Pulmonary artery endothelial cell (primary cell): ENCODE measurements at regions not wholly inside any gene's neighbourhood (a gene's known extent, or its start where the extent isn't known, plus 50 kb on each side); places are given as distances from the start of the nearest gene placed in this dataset.

Experiments used
- DNase-seq: peaks from one replicate; pipeline ENCODE4 v3.0.0-alpha.2; 2011; ENCODE audit warnings: low read depth, low spot score

DNA sequence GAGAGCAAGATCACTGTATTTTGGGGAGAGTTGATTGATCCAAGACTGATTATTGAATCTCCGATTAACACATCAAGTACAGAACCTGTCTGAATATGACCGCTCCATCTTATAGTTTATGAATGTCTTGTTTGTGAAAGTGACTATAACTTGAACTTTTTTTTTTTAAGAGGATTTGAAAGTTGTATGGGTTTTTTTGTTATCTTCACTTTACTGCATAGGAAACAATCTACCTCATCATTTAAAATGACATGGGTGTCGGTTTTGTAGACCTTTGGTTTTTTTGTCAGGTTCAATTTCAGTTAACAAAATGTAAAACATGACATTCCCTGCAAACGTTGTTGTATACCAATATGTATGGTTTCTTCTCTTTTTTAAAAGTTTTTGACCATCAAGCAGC, 103.0 kb upstream of the NUDT6 start:
- DNase-seq: no peak

DNA sequence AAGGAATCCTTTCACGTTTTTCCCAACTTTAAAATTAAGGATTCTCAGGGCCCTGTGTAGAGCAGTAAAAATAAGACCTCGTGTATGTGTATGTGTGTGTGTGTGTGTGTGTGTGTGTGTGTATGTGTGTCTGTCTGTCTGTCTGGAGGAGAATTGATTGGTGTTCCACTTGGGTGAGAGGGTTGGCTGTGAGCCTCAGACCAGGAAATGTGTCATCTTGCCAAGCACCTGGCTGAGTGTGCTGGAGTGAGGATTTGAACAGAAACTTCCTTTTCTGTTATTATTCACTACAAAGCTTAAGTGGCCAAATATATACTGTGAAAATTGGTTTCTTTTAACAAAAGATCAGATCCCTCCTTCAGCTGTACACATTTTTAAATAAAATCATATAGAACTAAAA, 103.6 kb upstream of the NUDT6 start:
- DNase-seq: peak; percentile 63

DNA sequence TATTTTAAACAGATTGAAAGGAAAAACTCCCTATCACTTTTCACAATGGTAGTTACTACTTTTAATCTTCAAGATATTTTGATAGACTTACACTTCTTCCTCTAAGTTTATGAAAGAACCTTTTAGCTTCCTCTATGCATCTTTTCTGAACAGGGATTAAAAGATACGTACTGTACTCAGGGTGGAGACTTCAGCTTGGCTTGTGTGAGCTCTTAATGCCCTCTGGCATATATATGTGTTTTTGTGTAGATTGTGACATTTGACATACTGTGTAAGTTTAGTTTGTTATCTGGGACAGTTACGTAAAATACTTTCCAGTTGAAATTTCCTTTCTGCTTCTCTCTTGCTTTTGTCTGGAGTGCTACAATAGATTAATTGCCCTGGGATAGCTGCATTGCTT, 109.3 kb upstream of the NUDT6 start:
- DNase-seq: no peak

DNA sequence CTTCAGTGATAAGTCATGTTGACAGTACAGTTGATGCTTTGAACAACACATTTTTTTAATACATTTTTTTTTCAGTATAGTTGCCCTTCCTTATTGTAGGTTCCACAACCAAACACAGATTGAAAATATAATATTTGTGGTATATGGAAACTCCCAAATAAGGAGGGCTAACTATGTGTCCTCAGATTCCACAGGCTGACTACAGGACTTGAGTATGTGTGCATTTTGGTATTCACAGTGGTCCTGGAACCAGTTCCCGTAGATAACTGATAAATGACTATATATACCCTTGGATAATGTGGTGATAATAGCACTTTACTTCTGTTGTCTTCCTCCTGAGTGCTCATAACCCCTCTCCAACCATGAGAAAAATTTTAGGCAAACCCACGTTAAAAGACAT, 111.6 kb upstream of the NUDT6 start:
- no peak for DNase-seq

DNA sequence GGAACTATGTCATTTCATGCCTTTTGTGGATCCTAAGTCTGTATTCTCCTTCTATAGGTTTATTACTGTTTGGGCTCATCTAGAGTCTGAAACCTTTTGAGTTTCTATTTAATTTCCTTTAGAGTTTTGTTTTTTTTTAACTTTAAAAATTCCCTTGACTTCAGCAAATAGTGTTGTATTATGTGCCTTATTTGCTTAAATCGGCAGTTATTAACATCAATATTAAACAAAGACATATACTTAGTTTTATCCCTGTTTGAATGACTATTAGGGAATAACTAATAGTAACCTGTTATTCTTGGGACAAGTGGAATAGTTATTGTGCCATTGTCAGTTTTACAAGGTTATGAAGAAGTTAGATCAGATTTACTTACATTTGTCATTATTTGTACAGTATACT, 112.8 kb upstream of the NUDT6 start:
- DNase-seq: no peak

DNA sequence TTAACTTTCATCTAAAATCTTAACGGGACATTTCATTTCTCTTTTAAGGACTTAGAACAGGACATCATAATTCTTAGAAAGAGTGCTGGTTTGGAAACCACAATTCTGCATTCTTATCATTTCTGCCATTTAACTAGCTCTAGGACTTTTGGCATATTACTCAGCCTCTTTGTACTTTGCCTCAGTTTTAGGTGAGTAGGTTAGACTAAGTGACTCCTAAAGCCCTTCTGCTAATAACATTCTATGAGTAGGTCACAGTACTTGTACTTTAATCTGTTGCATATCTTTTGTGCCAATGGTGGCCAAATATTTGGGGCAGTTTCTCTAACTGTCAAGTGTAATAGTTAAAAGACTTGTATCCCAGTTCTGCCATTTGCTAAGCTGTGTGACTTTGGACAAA, 115.4 kb upstream of the NUDT6 start:
- DNase-seq: no peak

DNA sequence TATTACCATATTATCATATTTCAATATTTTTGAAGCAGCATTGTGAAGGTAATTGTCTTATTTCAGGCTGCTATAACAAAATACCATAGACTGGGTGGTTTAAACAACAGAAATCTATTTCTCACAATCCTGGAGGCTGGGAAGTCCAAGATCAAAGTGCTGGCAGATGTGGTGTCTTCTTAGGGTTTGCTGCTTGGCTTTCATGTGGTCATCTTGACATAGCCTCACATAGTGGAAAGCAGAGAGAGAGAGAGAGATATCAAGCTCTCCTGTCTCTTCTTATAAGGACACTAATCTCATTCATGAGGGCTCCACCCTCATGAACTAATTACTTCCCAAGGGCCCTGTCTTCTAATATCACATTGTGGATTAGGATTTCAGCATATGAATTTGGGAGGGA, 119.7 kb upstream of the NUDT6 start:
- DNase-seq: no peak

DNA sequence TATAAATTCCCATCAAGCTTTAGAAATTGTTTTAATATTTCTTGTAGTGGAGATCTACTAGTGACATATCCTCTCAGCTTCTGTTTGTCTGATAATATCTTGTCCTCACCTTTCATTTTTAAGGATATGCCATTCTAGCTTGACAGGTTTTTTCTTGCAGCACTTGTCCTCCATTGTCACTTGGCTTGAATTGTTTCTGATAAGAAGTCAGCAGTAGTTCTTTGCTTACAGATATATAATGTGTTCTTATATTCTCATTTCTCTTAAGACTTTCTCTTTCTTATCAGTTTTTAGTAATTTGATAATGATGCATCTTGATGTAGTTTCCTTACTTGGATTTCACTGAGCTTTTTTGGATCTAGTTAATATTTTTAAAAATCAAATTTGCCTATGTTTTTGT, 120.6 kb upstream of the NUDT6 start:
- no peak for DNase-seq

DNA sequence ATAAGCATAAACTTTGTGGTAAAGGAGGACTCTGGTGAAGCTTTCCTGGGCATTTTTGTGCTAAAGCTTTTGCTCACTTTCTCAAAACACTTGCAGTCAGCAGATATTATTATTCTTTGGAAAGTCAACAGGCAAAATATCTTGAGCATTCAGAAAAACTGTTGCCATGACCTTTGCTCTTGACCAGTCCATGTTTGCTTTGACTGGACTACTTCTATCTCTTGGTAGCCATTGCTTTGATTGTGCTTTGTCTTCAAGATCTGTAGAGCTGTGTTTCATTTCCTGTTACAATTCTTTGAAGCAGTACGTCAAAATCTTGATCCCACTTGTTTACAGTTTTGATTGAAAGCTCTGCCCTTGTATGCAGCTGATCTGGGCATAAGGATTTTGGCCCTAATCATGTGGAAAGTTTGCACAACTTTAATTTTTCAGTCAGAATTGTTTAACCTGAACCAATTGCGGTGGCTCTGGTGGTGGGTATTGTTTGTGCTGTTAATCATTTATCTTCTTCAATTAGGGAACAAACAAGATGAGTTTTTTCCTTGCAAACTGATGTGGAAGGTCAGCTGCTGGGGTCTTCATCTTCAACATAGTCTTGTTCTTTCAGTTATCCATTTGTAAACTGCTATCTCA, 121.5 kb upstream of the NUDT6 start:
- DNase-seq: no peak

DNA sequence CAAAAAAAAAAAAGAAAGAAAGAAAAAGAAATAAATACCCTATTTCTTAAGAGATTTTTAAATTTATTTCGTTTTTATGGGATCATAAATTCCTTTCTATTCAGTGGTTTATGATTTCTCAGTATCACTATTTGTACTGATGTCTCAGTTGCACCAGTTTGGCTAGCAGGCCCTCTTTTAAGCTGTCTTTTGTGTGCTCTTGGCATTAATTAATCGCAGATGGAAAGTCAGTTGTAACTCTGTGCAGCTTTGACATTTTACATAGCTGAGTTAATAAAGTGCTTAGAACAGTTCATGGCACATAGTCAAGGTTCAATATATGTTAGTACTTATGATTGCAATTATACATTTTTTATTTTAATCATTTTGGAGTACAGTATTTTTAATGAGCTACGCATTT, 123.7 kb upstream of the NUDT6 start:
- DNase-seq: no peak

DNA sequence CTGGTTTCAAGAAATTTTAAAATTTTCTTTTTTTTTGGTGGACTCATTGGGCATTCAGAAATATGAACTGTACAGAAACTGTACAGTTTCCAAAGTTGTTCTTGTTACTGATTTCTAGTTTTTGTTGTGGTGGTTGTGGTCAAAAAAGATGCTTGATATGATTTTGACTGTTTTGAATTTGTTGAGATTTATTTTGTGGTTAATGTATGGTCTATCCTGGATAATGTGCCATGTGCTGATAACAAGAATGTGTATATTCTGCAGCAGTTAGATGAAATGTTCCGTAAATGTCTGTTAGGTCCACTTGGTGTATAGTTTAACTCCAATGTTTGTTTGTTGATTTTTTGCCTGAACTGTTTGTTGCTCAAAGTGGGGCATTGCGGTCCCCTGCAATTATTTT, 127.6 kb upstream of the NUDT6 start:
- no peak for DNase-seq

DNA sequence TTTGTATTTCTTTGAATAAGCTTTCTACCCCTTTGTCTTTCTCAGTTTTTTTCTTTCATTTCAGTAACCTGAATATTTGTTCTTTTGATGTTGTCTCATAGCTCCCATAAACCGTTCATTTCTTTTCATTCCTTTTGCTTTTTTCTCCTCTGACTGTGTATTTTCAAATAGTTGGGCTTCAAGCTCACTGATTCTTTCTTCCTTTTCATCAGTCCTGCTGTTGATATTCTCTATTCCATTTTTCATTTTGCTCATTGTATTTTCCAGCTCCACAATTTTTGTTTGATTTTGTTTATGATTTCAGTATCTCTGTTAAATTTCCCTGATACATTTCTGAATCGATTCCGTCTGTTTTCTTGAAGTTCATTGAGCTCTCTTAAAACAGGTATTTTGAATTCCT, 129.6 kb upstream of the NUDT6 start:
- DNase-seq: no peak

DNA sequence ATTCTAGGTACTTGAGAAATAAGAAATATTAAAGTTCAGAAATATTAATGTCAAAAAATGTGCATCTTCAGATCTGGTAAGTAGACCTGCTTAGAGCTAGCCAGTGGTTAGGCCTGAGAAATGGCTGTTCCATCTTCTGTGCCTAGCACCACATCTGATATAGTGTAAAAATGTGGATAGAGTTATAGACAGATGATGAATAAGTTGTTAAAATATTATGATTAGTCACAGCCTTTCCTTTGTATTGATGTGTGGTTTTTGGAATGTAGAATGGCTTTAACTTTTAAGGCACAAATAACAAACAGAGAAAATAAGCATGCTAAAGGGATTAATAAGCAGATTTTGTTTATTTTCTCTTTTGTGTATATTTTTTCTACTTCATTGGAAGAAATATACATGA, 133.5 kb upstream of the NUDT6 start:
- no peak for DNase-seq

DNA sequence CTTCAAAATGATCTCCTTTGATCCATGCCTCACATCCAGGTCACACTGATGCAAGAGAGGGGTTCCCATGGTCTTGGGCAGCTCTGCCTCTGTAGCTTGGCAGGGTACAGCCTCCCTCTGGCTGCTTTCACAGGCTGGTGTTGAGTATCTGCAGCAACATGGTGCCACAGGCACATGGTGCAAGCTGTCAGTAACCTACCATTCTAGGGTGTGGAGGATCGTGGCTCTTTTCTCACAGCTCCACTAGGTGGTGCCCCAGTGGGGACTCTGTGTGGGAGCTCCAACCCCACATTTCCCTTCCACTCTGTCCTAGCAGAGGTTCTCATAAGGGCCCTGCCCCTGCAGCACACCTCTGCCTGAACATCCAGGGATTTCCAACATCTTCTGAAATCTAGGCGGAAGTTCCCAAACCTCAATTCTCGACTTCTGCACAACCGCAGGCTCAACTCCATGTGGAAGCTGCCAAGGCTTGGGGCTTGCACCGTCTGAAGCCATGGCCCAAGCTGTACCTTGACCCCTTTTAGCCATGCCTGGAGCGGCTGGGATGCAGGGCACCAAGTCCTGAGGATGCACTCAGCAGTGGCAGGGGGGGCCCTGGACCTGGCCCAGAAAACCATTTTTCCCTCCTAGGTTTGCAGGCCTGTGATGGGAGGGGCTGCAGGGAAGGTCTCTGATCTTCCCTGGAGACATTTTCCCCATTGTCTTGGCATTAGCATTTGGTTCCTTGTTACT, 137.8 kb upstream of the NUDT6 start:
- no peak for DNase-seq

DNA sequence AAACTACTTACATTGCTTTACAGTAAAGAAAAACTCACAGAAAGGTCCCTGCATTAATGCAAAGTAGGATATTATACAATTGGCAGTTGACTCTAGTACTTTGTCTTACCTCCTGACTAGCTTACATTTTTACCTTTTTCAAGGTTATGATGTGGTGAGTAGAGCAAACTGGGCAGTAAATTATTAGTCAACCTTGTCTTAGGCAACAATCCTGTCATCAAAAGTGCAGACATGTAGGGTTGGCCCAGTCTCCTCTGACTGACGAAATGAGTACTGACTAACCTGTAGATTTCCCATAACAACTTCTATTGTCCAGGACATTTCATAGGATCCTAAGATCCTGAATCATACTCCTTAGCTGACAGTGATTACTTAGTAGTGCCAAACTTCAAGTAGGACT, 142.0 kb upstream of the NUDT6 start:
- DNase-seq: no peak

DNA sequence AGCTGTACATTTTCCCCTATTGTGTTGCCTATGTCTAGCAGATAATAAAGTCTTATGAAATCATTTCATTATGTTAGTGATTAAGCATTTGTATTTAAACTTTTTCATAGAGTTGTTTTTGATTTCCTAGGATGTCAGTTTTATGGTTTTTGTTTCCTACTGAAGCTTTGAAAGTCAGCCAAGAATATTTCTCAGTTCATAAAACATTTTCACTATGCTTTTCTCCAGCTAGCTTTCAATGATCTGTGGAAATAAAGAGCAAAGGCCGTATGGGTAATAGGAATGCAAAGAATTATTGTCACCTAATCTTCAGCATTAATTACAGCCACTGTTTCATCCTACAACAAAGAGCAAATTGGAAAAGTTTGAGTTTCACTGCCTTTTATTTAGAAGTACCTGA, 145.7 kb upstream of the NUDT6 start:
- DNase-seq: no peak

DNA sequence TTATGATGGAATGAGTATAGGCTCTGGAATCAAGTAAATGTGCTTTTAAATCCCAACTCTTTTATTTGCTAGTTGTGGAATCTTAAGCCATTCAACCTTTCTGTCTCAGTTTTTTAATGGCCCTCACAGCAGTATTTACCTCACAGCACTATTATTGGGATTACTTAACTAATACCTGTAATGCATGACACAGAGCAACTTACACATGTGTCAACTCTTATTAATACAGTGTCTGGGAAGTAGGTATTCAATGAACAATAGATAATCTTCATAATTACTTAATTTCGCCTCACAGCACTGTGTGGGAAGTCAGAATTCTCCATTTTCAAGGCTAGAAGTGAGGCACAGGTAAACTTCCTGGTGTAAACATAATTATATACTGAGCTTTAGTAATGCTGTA, 149.7 kb upstream of the NUDT6 start:
- no peak for DNase-seq

DNA sequence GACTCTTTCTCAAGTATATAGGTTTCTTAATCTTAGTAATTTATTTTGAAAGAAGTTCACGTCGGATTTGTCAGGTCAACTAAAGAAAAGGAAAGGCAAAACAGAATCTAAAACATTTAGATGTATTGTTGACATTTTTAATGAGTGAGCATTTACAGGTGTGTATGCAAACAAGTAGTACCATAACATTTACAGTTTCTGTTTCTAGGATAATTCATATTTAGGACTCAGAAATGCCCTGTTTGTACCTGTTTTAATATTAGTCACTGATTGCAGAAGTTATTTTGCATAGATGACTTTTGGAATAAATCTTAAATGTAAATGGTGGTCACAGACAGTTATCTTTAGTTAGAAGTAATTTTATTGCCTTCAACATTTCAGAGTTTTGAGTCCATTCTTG, 151.3 kb upstream of the NUDT6 start:
- DNase-seq: no peak

DNA sequence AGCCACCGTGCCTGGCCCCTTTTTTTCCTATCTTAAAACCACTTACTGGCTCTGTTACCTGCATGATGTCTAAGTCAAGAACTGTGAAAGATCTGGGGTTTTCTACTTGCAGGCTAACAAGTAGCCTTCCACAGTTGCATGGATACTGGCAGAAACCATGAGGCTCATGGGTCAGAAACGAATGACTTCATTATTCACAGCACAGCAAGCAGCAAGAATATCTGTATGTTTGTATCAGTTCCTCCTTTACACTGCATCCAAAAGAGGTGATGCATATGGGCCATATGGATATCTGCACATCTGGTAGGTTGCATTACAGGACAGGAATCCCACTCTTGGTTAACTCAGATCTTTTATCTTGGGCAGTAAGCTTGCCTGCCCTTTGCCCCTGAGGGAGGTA, 154.9 kb upstream of the NUDT6 start:
- no peak for DNase-seq

DNA sequence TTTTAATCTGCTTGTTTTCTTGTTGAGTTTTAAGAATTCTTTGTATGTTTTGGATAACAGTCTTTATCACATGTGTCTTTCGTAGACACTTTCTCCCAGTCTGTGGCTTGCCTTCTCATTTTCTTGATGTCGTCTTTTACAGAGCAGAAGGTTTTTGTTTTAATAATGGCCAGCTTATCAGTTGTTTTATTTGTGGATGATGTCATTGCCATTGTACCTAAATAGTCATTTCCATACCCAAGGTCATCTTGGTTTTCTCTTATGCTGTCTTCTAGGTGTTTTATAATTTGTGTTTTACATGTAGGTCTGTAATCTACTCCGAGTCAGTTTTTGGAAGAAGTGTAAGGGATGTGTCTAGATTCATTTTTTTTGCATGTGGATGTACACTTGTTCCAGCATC, 159.6 kb upstream of the NUDT6 start:
- no peak for DNase-seq

DNA sequence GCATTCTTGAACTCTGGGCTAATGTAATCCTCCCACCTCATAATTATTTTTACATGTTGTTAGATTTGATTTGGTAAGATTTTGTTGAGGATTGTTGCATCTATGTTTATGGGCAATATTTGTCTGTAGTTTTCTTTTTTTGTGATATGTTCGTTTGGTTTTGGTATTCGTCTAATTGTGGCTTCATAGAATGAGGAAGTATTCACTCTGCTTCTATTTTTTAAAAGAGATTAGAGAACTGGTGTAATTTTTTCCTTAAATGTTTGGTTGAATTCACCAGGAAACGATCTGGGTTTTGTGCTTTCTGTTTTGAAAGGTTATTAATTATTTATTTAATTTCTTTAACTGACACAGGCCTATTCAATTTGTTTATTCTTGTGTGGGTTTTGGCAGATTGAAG, 161.2 kb upstream of the NUDT6 start:
- no peak for DNase-seq

DNA sequence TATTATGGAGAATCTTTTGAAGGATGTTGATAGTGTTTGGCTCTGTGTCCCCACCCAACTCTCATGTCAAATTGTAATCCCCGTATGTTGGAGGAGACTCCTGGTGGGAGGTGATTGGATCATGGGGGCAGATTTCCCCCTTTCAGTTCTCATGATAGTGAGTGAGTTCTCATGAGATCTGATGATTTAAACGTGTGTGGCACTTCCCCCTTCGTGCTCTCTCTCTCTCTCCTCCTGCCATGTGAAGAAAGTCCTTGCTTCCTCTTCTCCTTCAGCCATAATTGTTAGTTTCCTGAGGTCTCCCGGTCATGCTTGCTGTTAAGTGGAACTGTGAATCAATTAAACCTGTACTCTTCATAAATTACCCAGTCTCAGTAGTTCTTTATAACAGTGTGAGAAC, 166.1 kb upstream of the NUDT6 start:
- no peak for DNase-seq

DNA sequence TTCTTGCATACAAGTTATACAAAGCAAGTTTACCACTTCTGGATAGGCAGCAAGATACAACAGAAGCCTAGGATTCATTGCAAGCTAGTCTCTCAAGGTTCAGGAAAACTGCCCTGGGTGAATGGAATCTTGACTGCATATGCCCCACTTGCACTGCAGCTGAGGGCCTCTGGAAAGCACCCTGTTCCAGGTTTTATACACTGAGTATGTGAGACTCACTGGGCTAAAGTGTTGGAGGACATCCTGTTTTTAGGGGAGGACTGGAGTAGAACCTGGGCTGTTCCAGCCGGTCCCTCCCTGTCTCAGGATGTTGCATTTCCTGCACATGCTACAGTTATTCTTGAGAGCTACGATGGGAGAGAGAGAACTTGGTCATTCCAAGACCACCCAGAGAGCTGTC, 168.5 kb upstream of the NUDT6 start:
- no peak for DNase-seq

DNA sequence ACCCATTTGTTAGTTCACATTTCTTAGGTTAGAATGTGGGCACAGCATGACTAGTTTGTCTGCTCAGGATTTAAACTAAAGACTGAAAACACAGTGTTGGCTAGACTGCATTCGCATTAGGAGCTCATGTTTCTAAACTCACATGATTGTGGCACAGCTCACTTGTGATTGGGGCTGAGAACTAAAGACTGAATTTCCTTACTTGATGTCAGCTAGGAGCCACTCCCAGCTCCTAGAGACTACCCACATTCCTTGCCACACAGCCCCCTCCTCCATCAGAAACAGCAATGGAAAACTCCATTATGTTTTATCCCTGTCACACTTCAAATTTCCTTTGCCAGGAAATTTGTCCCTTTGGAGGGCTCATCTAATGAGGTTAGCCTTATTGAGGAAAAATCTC, 170.2 kb upstream of the NUDT6 start:
- no peak for DNase-seq
